HCT116 (cell line): ENCODE measurements at regions not wholly inside any gene's neighbourhood (a gene's known extent, or its start where the extent isn't known, plus 50 kb on each side); places are given as distances from the start of the nearest gene placed in this dataset.

Source experiments
- ELF1 ChIP-seq: IDR thresholded peaks from 2 replicates; pipeline ENCODE4 v1.6.1; 2012; ENCODE audit warnings: low read depth, borderline replicate concordance
- POLR2A ChIP-seq: IDR thresholded peaks from 2 replicates; pipeline ENCODE4 v1.7.0; 2011; ENCODE audit warnings: borderline replicate concordance; ENCODE audit not compliant: insufficient read depth, insufficient read length; ENCODE audit errors: extremely low read depth
- REST ChIP-seq: IDR thresholded peaks from 2 replicates; pipeline ENCODE4 v1.6.1; 2012; ENCODE audit warnings: low read depth
- SP1 ChIP-seq: IDR thresholded peaks from 2 replicates; pipeline ENCODE4 v1.6.1; 2012; ENCODE audit warnings: low read depth
- SRF ChIP-seq: IDR thresholded peaks from 2 replicates; pipeline ENCODE4 v1.6.1; 2012; ENCODE audit warnings: low read depth
- TF ChIP-seq, protein P1 (sequence below), 3 experiments: fragments of 200-600 bp in 1 of 3; sonication (generic) in 1 of 3; IDR thresholded peaks in 2 of 3; conservative IDR thresholded peaks in 1 of 3; 2 replicates each; pipeline ENCODE4 v1.5.1; 2012 to 2017; ENCODE audit warnings: low read depth in 2 of 3, low read length in 2 of 3, antibody characterized with exemption in 1 of 3, borderline replicate concordance in 1 of 3, control low read depth in 1 of 3, mild to moderate bottlenecking in 1 of 3, mixed read lengths in 1 of 3, mixed run types in 1 of 3, moderate library complexity in 1 of 3; ENCODE audit not compliant: insufficient read depth in 1 of 3

DNA sequence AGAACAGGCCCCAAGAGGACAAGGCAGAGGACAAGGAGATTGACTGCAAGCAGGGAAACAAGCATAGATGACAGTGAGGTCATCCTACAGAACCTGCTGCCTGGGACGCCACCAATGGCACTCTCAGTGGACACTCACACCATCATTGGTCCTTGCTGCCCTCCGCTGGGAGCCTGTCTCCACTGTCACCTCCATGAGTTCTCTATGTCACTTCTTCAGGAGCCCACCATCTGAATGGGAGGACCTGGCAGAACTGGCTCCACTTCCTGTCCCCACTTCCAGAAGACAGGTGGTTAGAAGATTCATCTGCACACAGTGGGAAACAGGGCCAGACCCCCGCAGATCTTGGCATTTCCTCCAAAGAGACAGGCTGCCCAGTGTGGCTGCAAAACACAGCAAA is 188.9 kb downstream of the HSD17B3 start:
- TF ChIP-seq POLR2A: no peak
- TF ChIP-seq, protein P1, sequence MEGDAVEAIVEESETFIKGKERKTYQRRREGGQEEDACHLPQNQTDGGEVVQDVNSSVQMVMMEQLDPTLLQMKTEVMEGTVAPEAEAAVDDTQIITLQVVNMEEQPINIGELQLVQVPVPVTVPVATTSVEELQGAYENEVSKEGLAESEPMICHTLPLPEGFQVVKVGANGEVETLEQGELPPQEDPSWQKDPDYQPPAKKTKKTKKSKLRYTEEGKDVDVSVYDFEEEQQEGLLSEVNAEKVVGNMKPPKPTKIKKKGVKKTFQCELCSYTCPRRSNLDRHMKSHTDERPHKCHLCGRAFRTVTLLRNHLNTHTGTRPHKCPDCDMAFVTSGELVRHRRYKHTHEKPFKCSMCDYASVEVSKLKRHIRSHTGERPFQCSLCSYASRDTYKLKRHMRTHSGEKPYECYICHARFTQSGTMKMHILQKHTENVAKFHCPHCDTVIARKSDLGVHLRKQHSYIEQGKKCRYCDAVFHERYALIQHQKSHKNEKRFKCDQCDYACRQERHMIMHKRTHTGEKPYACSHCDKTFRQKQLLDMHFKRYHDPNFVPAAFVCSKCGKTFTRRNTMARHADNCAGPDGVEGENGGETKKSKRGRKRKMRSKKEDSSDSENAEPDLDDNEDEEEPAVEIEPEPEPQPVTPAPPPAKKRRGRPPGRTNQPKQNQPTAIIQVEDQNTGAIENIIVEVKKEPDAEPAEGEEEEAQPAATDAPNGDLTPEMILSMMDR (IDR thresholded peaks at IDR 0.05 in 2 of 3, conservative IDR thresholded peaks at IDR 0.05 in 1 of 3; ENCODE audit: borderline replicate concordance in 1 of 3, insufficient read depth in 1 of 3, low read depth in 2 of 3, low read length in 2 of 3): 0 out of 6 replicates have a peak, but pooled peaks of 1 of the 3 experiments have one; percentile 6
- no peak for TF ChIP-seq SRF
- TF ChIP-seq ELF1: no peak
- no peak for TF ChIP-seq REST
- no peak for TF ChIP-seq SP1
